ENCODE measurements at regions not wholly inside any gene's neighbourhood (a gene's known extent, or its start where the extent isn't known, plus 50 kb on each side); places are given as distances from the start of the nearest gene placed in this dataset.

DNA sequence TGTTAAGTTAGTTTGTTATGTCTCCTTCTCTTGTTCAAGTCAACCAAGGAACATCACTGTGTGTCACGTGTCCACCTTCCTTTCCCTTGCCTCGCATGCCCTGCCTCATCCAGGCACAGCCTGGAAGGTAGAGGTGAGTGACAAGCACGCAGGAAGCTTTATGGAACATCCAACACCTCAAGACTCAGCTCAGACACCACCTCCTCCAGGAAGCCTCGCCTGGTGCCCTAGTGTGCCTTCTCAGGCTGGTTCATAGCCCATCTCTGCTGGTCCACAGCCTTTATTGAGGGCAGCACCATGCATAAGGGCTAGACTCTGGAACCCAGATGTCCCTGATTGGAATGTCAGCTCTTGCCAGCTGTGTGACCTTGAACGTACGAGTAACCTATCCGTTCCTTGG is 224.3 kb downstream of the ANKRD60 start:
- no peak overlapping the region for H3K4me3 ChIP-seq (ENCODE audit: low read length)
- TF ChIP-seq, protein P1, sequence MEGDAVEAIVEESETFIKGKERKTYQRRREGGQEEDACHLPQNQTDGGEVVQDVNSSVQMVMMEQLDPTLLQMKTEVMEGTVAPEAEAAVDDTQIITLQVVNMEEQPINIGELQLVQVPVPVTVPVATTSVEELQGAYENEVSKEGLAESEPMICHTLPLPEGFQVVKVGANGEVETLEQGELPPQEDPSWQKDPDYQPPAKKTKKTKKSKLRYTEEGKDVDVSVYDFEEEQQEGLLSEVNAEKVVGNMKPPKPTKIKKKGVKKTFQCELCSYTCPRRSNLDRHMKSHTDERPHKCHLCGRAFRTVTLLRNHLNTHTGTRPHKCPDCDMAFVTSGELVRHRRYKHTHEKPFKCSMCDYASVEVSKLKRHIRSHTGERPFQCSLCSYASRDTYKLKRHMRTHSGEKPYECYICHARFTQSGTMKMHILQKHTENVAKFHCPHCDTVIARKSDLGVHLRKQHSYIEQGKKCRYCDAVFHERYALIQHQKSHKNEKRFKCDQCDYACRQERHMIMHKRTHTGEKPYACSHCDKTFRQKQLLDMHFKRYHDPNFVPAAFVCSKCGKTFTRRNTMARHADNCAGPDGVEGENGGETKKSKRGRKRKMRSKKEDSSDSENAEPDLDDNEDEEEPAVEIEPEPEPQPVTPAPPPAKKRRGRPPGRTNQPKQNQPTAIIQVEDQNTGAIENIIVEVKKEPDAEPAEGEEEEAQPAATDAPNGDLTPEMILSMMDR (IDR thresholded peaks at IDR 0.05; ENCODE audit: insufficient read depth, low read depth, low read length, missing control alignments): no peak

DNA sequence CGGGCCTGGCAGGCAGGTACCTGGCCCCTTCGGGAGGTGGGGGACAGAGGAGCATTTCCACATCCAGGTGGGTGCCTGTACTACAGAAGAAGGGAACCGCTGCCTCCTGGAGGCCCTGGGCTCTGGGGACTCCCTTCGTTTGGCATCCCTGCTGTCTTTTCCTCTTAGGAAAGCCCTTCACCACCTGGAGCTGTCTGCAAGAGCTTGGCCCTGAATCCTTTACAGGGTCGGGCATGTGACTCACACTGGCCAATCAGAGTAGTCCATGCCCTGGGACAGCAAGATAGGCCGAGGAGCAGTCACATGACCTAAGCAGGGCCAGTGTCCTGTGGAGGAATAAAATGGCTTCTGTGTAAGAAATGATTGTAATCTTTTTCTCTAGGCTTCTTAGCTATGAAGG is 224.9 kb downstream of the ANKRD60 start:
- DNase-seq (ENCODE audit: low read depth): no peak
- TF ChIP-seq, protein P1 (IDR thresholded peaks at IDR 0.05; ENCODE audit: insufficient read depth, low read depth, low read length, missing control alignments): no peak
- no peak overlapping the region for H3K4me3 ChIP-seq (ENCODE audit: low read length)

More for the DNA sequence above, 224.3 kb downstream of the ANKRD60 start:
- DNase-seq (ENCODE audit: low read depth): no peak

DNA sequence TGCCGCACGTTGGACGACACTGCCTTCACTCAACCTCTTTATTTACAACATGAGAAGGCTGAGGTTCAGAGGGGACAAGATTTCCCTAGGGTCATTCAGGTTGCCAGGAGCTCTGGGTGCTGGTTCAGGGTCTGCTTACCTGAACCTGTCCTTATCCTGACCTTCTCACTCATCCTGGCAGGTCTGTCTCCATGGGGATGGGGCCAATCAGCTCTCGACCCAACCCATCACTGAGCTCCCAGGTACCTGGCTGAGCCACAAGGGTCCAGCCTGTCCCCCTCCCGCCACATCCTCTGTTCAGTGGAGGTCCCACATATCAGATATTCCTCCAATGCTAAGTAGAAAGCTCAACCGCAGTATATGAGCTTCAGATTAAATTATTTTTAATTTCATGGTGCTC is 225.6 kb downstream of the ANKRD60 start:
- no peak overlapping the region for H3K4me3 ChIP-seq (ENCODE audit: low read length)
- TF ChIP-seq, protein P1 (IDR thresholded peaks at IDR 0.05; ENCODE audit: insufficient read depth, low read depth, low read length, missing control alignments): no peak
- DNase-seq (ENCODE audit: low read depth): no peak

DNA sequence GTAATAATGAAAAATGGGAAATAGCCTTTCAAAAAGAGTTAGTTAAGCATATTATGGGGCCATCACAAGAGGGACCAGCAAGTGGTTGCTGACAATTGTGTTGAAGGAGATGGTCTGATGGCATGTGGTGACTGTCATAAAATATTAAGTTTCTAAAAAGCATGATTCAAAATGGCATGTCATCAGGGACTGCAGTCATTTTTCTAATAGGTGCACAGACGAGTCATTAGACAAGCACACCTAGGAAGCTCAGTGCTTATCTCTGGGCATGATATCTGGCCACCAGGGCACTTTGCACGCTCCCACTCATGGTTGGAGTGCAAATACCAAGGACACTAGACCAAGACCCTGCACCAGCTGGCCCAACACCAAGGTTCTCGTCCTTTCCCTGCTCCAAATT is 226.5 kb downstream of the ANKRD60 start:
- TF ChIP-seq, protein P1 (IDR thresholded peaks at IDR 0.05; ENCODE audit: insufficient read depth, low read depth, low read length, missing control alignments): no peak
- DNase-seq (ENCODE audit: low read depth): no peak
- H3K4me3 ChIP-seq (ENCODE audit: low read length): no peak overlapping the region

DNA sequence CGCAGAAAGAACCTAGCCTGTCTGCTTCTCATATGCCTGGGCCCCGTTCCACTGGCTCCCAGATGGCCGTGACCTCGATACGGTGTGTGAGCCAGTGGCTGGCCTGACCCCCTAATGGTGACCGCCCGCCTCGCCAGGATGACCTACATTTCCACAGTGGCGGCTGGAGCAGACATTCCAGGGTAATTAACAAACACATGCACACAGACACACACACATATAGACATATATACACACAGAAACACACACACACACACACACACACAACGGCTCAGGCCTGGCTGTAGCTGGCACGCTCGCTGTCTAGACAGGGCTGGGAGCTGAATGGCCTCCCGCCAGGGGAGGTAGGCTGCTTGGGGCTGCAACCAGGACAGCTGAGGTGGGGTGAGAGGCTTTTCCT is 227.1 kb downstream of the ANKRD60 start:
- no peak for DNase-seq (ENCODE audit: low read depth)
- no peak overlapping the region for H3K4me3 ChIP-seq (ENCODE audit: low read length)
- TF ChIP-seq, protein P1 (IDR thresholded peaks at IDR 0.05; ENCODE audit: insufficient read depth, low read depth, low read length, missing control alignments): no peak

DNA sequence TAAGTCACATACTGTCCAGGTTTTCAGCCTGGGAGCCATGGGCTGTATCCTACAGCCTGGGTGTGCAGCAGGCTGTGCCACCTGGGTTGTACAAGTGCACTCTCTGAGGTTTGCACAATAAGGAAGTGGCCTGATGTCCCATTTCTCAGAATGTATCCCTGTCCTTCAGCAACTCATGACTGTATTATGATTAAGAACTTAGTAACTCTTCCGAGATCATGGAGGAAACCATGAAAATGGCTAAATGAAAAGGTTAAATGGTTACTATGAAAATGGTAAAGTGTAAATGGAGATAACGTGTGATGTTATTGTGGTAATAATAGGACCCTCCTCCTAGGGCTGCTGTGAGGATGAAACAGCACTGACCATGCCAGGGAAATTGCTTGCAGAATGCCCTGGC is 227.6 kb downstream of the ANKRD60 start:
- DNase-seq (ENCODE audit: low read depth): no peak
- TF ChIP-seq, protein P1 (IDR thresholded peaks at IDR 0.05; ENCODE audit: insufficient read depth, low read depth, low read length, missing control alignments): no peak

DNA sequence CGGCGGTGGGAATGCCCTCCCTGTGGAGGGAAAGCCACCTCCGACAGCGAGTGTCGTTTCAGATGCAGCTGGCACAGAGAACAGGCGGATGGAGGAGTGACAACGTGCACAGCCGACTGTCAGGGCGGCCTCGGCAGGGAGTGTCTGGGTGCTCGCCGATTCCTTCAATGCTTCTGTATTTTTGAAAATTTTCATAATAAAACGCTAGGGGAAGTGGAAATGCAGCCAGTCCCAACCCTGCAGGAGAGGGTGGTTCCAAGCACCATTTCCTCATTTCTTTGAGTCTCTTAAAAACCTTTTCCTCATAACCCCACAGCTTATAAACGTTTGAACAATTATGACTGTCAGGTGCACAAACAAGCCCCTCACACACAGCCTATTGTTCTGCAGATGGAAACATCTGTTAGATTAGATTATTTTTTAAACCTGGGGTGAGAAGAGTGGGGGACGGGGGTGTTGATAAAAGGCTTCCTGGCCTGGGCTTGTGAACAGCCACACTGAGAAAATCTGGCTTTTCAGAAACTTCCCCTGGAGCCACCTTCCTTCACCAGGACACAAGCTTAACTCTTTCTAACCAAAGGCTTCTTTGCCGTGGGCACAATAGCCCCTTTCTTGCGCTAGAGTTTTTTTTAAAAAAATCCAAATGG is 228.9 kb downstream of the ANKRD60 start:
- TF ChIP-seq, protein P1 (IDR thresholded peaks at IDR 0.05; ENCODE audit: insufficient read depth, low read depth, low read length, missing control alignments): no peak
- DNase-seq (ENCODE audit: low read depth): no peak
- H3K4me3 ChIP-seq (ENCODE audit: low read length): no peak overlapping the region

More for the DNA sequence above, 227.6 kb downstream of the ANKRD60 start:
- no peak overlapping the region for H3K4me3 ChIP-seq (ENCODE audit: low read length)
